HG02610 (cell line): ENCODE measurements at regions not wholly inside any gene's neighbourhood (a gene's known extent, or its start where the extent isn't known, plus 50 kb on each side); places are given as distances from the start of the nearest gene placed in this dataset.
"Not testable (repeated sequence)": the region's sequence is repeated elsewhere in the genome, so short reads cannot be mapped to it uniquely, and the experiment has no call there.

Experiments
- ATAC-seq: cut with Tn5 transposase; IDR thresholded peaks from one replicate; pipeline ENCODE4 v1.9.1; 2021; ENCODE audit warnings: mild to moderate bottlenecking, moderate library complexity; ENCODE audit not compliant: unreplicated experiment

DNA sequence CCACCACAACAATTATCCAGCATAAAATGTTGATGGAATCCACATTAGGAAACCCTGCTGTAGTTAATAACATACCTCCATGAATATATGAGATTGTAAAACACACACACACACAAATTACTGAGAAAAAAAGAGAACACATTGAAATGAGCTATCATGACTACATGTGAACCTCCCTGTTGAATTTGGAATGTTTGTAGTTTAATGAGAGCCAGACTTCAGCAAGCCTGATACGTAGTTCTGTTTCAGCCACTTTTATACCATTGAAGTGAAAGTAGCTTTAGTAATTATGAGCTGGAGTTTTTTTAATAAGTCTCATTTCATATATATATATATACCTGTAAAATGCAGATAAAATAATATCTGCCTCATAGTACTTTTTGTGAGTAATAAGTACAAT is 1146.4 kb downstream of the NAALADL2 start:
- no peak for ATAC-seq

DNA sequence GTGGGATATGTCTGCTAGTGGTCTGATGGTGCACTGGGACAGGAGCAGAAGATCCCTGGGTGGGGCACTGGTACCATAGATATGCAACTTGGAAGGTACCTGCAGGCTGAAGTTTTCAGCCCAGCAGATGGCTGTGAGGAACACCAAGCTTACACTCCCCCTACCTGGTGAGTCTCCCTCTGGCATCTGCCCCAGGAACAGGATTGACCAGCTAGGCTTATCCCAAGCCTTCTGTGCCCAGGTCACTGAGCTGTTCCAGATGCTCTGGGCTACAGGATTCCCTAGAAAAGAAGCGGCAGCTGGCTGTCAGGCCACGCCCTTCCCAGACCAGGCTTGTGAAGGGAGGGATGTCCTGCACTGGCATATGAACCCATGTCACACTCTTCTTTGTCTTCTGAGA is 1130.0 kb downstream of the NAALADL2 start:
- no peak for ATAC-seq

DNA sequence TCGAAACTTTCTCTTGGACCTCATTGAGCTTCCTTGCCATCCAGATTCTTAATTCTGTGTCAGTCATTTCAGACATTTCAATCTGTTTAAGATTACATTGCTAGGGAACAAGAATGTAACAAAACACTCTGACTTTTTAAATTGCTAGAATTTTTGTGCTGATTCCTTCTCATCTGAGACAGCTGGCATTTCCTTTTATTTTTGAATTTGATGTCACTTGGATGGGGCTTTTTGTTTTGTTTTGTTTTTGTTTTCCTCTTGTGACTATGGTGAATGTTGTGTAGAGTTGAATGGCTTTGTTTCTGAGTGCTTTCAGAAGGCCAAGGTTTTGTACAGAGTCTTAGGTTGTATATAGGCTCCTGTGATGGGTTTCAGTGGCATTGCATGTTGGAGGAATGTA is 1129.3 kb downstream of the NAALADL2 start:
- ATAC-seq, result no peak

DNA sequence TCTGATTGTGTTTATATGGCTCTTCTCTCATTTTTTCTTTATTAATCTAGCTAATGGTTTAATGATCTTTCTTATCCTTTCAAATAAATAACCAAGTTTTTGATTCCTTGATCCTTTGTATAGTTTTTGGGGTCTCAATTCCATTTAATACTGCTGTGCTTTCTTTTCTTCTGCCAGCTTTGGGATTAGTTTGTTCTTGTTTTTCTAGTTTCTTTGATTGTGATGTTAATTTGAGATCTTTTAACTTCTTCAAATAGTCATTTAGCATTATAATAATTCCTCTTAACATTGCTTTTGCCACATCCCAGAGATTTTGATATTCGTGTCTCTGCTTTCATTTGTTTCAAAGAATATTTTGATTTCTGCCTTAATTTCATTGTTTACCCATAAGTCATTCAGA is 1126.6 kb downstream of the NAALADL2 start:
- ATAC-seq, result no peak

DNA sequence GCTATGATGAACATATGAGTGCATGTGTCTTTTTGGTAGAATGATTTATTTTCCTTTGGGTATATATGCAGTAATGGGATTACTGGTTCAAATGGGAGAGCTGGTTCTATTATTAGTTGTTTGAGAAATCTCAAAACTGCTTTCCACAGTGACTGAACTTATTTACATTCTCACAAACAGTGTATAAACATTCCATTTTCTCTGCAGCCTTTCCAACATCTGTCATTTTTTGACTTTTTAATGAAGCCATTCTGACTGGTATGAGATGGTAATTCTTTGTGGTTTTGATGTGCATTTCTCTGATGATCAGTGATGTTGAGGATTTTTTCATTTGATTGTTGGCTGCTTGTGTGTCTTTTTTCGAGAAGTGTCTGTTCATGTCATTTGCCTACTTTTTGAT is 1124.2 kb downstream of the NAALADL2 start:
- ATAC-seq, result no peak

DNA sequence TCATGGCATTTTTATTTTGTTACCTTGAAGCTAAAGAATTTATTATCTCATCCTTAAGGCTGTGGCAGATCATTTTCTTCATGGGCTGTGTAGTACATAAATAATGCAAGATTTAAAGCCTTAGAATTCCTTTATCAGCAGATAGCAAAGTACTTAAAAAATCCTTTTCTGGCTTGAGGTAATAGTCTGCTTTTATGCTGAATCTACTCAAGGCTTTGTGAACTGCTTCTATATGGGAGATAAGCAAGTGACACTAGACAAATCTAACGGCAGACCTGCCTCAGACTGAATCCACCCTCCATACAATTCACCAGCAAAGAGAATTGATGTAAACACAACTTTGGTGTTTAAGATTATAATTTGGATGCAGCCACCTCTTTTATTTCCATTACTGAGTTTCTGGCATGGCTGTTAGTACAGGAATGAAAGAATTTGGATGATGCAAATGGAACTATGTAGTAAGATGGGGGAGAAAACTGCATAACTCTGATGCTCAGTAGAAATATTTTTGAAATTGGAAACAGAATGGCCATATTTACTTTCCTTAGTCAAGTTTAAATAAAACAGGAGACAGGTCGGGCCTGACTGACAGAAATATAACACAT is 1121.5 kb downstream of the NAALADL2 start:
- ATAC-seq, result no peak

DNA sequence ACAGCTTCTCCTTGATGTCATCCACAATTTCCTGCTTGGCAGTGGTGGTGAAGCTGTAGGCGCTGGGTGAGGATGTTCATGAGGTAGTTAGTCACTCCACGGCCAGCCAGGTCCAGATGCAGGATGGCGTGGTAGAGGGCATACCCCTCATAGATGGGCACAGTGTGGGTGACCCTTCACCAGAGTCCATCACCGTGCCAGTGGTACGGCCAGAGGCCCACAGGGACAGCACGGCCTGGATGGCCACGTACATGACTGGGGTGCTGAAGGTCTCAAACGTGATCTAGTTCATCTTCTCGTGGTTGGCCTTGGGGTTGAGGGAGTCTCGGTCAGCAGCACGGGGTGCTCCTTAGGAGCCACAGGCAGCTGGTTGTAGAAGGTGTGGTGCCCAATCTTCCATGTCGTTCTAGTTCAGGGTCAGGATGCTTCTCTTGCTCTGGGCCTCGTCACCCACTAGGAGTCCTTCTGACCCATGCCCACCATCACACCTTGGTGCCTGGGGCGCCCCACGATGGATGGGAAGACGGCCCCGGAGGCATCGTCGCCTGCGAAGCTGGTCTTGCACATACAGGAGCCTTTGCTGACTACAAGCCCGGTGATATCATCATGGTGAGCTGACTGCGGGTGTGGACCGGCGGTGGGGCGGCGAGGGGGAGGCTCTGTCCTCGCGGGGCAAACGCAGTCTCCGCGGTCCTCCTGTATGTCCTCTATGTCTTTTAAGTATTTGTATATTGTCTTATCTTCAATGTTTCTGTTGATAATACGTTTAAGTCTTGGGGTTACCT is 1119.0 kb downstream of the NAALADL2 start:
- no peak for ATAC-seq

DNA sequence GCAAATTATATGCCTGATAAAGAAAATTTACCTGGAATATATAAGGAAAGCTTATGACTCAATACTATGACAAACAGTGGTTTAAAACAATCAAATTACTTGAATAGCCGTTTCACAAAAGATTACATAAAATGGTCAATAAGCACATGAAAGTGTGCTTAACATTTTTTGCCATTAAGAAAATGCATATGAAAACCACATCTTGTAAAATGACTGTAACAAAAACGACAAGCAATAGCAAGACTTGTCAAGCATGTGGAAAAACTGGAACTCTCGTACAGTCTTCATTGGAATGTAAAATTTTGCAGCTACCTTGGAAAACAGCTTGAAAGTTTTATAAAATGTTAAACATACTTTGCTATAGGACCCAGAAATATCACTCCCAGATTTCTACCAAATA is 1110.3 kb downstream of the NAALADL2 start:
- ATAC-seq, result no peak

DNA sequence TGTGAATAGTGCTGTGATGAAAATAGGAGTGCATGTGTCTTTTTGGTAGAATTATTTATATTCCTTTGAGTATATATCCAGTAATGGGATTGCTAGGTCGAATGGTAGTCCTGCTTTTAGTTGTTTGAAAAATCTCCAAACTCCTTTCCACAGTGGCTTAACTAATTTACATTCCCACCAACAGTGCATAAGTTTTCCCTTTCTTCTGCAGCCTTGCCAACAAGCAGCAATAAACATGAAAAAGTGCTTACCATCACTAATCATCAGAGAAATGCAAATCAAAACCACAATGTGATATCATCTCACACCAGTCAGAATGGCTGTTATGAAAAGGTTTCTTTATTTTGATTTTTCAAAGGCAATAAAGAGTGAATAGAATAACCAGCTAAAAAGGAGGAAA is 1105.9 kb downstream of the NAALADL2 start:
- ATAC-seq, result no peak

DNA sequence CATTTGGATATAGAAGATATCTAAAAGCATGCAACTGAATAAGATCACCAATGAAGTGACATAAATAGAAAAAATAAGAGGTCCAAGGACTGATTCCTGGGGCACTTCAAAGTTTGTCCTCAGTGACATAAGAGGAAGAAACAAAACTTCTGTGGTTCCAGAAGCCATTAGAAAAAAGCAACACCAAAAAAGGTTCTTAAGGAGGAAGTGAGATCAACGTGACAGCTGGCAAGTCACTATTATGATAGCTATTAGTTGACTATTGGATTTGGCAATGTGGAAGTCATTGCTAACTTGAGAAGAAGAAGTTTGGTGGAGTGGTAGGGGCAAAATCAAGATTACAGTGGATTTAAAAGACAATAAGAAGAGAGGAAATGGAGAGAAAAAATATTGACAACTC is 1098.3 kb downstream of the NAALADL2 start:
- no peak for ATAC-seq

DNA sequence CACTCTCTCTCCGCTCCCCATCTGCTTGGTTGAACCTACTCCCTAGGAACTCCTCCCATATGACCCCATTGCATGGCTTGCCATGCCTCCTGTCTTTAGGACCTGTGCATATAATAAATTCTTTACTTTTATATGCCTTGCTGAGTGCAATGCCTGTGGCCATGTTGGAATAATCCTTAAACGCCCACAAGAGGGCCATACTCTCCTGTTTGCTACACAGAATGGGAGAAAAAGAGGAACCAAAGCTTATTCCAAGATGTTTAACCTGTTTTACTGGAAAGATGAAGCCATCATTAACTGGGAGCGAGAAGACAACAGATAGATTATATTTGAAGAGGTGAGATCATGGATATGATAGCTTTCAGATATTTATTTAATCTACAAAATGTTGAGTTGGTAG is 1097.8 kb downstream of the NAALADL2 start:
- ATAC-seq, result no peak

DNA sequence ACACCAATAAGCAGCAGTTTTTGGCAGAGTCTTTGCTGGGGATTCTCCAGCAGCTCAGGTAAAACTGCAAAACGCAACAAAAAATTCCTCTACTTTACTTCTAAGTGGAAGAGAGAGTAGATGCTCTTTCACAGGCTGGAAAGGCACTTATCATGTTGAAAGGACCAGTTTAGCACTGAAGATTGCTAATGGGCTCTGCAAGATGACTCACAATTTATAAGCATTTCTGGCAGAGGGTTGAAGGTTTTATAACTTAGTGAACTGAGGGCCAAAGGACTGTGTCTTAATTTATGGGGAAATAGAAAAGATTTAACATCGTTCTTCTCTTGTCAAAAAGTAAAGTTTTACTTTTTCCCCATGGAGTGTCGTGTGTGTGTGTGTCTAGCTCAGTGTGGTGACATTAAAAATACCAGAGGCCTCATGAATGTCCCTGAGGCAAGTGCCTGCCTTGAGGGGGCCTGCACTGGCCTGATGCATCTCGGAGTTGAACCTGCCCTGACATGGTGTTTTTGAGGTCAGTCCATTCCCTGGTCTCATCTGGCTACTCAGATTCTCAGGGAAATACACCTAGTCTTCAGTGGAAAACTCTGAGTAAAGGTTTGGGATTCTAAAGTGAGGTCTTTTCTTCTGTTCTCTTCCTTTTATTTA is 1092.0 kb downstream of the NAALADL2 start:
- ATAC-seq, result no peak

DNA sequence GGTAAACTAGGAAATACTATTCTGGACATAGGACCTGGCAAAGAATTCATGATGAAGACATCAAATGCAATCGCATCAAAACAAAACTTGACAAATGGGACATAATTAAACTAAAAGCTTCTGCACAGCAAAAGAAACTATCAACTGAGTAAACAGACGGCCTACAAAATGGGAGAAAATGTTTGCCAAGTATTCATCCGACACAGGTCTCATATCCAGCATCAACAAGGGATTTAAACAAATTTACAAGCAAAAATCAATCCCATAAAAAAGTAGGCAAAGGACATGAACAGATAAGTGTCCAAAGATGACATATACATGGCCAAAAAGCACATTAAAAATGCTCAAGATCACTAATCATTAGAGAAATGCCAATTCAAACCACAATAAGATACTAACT is 1088.9 kb downstream of the NAALADL2 start:
- no peak for ATAC-seq

DNA sequence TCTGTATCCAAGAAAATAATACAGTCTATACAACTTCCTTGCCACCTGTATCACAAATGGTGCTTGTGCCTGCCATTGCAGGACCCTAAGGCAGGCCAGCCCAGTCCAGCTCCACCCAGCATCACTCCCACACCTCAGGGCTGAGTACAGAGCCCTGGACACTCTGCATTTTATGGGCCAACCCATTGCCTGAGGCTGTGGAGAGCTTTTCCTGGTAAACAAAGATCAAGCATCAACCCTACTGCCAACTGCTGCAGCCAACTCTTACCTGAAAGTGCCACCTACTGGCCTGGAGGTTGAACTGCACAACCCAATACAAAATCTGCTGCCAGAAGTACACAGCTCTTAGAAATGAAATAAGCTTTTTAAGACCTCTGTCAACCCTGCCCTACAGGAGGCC is 1082.2 kb downstream of the NAALADL2 start:
- peak; percentile 68 for ATAC-seq

DNA sequence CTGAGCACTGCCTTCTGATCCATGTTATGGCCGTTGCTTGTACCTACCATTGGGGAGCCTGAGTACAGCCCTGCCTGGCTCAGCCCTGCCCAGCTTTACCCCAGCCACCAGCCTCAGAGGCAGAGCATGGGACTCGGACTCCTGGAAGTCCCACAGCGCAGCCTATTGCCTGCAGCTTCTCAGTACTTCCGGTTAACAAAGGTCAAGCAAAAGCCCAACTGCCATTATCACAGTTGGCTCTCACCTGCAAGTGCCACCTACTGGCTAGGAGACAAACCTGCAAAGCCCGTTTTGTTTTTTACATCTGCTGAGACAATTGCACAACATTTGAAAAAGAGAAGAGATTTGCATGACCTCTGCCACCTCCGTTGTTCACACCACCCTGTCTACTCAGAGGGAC is 1081.7 kb downstream of the NAALADL2 start:
- peak; percentile 26 for ATAC-seq

DNA sequence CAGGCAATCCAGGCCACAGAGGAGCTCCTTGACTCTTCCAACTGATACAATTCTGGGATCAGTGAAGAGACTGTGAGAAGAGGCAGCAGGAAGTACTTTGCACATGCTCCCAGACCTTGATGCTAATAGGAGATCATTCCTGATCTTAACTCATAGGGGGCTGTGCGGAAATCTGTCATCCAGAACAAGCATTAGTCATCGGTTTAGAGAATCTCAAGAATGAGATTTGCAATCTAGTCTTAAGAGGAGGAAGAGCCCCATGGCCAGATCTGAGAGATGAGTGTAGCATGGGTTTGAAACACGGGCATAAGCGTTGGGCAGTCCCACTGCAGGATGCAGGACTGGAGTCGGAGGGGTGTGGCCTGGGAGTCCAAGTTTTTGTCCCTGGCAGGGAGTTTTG is 1081.1 kb downstream of the NAALADL2 start:
- no peak for ATAC-seq

DNA sequence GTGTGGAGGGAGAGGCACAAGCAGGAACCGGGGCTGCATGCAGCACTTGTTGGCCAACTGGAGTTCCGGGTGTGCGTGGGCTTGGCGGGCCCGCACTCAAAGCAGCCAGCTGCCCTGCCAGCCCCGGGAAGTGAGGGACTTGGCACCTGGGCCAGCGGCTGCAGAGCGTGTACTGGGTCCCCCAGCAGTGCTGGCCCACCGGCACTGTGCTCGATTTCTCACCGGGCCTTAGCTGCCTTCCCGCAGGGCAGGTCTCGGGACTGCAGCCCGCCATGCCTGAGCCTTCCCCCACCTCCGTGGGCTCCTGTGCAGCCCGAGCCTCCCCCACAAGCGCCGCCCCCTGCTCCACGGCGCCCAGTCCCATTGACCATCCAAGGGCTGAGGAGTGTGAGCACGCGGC is 1078.2 kb downstream of the NAALADL2 start:
- not testable (repeated sequence) for ATAC-seq

DNA sequence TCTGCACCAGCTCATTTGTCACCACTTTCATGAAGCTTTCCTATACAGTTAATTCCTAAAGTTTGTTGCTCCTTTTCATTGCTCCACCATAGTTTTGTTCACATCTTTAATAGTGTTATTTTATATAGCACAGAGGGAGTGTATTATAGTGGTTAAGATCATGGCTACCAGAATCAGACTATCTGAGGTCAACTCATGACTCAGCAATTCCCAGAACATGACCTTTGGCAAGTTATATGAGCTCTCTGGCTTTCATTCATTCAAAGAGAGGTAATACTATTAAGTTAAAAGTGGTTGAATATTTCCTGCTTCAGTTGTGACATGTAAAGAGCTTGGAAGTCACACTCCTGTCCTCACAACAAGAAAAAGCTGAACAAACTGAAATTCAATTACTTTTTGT is 1073.5 kb downstream of the NAALADL2 start:
- no peak for ATAC-seq

DNA sequence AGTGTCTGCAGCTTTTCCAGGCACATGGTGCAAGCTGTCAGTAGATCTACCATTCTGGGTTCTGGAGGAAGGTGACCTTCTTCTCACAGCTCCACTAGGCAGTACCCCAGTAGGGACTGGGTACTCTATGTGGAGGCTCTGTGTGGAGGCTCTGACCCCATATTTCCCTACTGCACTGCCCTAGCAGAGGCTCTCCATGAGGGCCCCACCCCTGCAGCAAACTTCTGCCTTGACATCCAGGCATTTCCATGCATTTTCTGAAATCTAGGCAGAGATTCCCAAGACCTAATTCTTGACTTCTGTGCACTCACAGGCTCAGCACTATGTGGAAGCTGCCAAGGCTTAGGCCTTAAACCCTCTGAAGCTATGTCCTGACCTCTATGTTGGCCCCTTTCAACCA is 1060.0 kb downstream of the NAALADL2 start:
- no peak for ATAC-seq

DNA sequence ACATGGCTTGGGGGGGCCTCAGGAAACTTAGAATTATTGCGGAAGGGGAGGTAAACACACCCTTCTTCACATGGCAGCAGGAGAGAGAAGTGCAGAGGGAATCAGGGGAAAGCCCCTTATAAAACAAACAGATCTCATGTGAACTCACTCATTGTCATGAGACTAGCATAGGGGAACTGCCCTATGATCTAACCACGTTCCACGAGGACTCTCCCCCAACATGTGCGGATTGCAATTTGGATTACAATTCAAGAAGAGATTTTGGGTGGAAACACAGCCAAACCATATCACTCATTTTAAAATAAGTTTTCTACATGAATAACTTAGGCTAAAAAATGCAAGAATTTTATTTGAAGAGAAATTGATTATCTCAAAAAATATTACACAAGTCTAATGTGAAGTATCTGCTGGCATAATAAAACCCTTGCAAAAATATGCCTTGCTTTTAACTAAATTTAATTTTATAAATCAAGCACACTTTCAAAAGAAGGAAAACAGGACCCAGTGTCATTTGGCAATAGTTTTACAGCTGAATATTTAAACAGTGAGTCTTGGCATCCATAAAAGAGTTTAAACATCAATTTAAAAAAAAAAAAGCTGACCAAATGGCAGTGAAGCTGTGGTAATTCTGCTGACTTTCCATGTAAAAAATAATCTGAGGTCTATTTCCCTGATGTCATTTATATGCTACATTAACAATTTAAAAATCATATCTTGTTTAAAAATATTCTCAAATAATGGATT is 1057.2 kb downstream of the NAALADL2 start:
- ATAC-seq, result no peak

DNA sequence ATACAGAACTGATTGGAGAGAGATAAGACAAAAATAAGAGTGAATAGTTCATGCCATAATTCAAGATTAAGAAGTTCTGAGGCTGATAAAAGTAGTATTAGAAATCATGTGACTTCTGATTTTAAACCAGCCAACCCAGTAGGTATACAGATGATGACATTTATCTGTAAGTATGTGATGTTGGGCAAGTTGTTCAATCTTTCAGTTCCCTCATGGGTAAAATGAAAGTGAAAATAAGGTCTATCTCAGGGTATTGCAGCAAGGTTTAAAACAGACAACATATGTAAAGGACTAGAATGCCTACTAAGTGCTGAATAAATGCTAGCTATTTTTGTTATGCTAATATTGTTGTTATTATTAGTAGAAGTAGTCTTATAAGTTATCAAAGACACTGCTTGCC is 1055.7 kb downstream of the NAALADL2 start:
- no peak for ATAC-seq

DNA sequence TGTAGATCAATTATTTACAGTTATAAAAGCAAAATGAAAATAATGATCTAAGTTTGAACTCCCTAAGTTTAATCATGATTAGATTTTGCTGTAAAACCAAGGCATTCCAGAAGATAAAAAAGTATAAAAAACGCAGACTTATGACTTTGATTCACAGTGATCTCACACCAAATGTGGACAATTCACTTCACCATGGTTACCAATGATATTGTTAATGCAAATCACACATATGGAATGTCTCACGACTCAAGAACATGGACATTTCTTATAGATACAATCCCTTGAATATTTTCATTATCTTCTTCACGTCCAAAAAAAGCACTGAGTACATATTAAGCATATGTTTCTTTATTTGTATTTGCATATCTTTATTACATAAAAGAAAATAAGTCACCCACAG is 1054.2 kb downstream of the NAALADL2 start:
- ATAC-seq, result no peak
